GM20000 (cell line): ENCODE measurements at regions not wholly inside any gene's neighbourhood (a gene's known extent, or its start where the extent isn't known, plus 50 kb on each side); places are given as distances from the start of the nearest gene placed in this dataset.

Experiments
- DNase-seq: peaks from one replicate; pipeline ENCODE4 v3.0.0; 2012; ENCODE audit warnings: low spot score
- CTCF ChIP-seq: IDR thresholded peaks from 2 replicates; pipeline ENCODE4 v1.5.1; 2012; ENCODE audit warnings: mild to moderate bottlenecking, control low read depth; ENCODE audit errors: extremely low read depth, missing control alignments

GRCh38 chr10:36559412-36560400 is 565.7 kb upstream of the ANKRD30A start:
- no peak for TF ChIP-seq CTCF
- DNase-seq, result no peak

GRCh38 chr10:36556468-36556867 is 568.9 kb upstream of the ANKRD30A start:
- TF ChIP-seq CTCF, result no peak

GRCh38 chr10:36555036-36555435 is 570.4 kb upstream of the ANKRD30A start:
- TF ChIP-seq CTCF, result no peak
- no peak for DNase-seq

More at GRCh38 chr10:36556468-36556867, 568.9 kb upstream of the ANKRD30A start:
- no peak for DNase-seq

GRCh38 chr10:36547965-36548364 is 577.4 kb upstream of the ANKRD30A start:
- DNase-seq, result no peak
- TF ChIP-seq CTCF, result no peak

GRCh38 chr10:36542493-36542892 is 582.9 kb upstream of the ANKRD30A start:
- DNase-seq, result no peak
- no peak for TF ChIP-seq CTCF

- DNase-seq, result no peak
Observed at GRCh38 chr10:36540611-36541010, 584.8 kb upstream of the ANKRD30A start.

More at GRCh38 chr10:36540611-36541010, 584.8 kb upstream of the ANKRD30A start:
- TF ChIP-seq CTCF, result no peak
